B cell (primary cell): ENCODE measurements at regions not wholly inside any gene's neighbourhood (a gene's known extent, or its start where the extent isn't known, plus 50 kb on each side); places are given as distances from the start of the nearest gene placed in this dataset.

Source experiments
- CTCF ChIP-seq: fragments of 200-600 bp; IDR thresholded peaks from one replicate; pipeline ENCODE4 v1.8.0; 2022; ENCODE audit warnings: antibody characterized with exemption, mild to moderate bottlenecking
- EZH2 ChIP-seq: IDR thresholded peaks from 2 replicates; pipeline ENCODE4 v1.6.1; 2012; ENCODE audit warnings: borderline replicate concordance, low read depth, mild to moderate bottlenecking, moderate library complexity, low read length; ENCODE audit not compliant: insufficient read depth, poor library complexity, severe bottlenecking

GRCh38 chr3:99344216-99344615, 294.2 kb upstream of the COL8A1 start:
- no peak for TF ChIP-seq CTCF
- TF ChIP-seq EZH2: no peak
